Upper lobe of right lung (tissue), 1 donor: ENCODE measurements at regions not wholly inside any gene's neighbourhood (a gene's known extent, or its start where the extent isn't known, plus 50 kb on each side); places are given as distances from the start of the nearest gene placed in this dataset.

Source experiments
- ATAC-seq: fragments of 200-7000 bp; cut with Tn5 transposase; one replicate; pipeline ENCODE4 v1.9.1; 2020; ENCODE audit warnings: mild to moderate bottlenecking, moderate library complexity
- DNase-seq: peaks from one replicate; pipeline ENCODE4 v3.0.0-alpha.2; 2020
- H3K27ac ChIP-seq: fragments of 200-600 bp; one replicate; pipeline ENCODE4 v1.8.0; 2022
- H3K27me3 ChIP-seq: fragments of 200-600 bp; one replicate; pipeline ENCODE4 v1.8.0; 2022; ENCODE audit warnings: mild to moderate bottlenecking
- H3K36me3 ChIP-seq: fragments of 200-600 bp; one replicate; pipeline ENCODE4 v1.8.0; 2022
- H3K4me1 ChIP-seq: fragments of 200-600 bp; one replicate; pipeline ENCODE4 v1.8.0; 2022
- H3K4me3 ChIP-seq: fragments of 200-600 bp; one replicate; pipeline ENCODE4 v1.8.0; 2022; ENCODE audit warnings: mild to moderate bottlenecking
- H3K9me3 ChIP-seq: fragments of 200-600 bp; one replicate; pipeline ENCODE4 v1.8.0; 2022
- CTCF ChIP-seq: fragments of 200-600 bp; IDR thresholded peaks from one replicate; pipeline ENCODE4 v1.8.0; 2022; ENCODE audit warnings: antibody characterized with exemption
- intact Hi-C: fragments of 100-400 bp; cut with DNase I; formaldehyde crosslinking; loops from one replicate; pipeline ENCODE4 v1.11.0; 2022
- donor health status: DM: no; HTN: yes; CAD: no; lungs with severe emphysema.

DNA sequence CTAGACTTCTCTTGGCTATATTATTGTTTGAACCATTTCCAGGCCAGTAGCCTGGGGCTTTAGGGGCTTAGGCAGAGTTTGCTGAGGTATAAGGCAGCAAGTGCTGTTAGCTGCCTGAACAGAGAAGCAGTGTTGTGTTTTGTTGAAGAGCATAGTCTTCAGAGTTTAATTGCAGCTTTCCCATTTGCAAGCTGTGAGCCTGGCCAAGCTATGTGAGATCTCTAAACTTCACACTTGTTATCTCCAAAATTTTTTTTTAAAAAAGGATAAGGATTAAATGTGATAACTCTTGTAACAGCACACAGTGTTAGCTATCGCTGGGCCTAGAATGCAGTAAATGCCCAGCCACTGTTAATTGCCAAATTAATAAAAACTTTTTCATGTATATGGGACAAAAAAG, 782.4 kb downstream of the REEP3 start:
- Histone ChIP-seq H3K4me3 (no peak overlapping the region), H3K9me3 (no peaks in the 10 kb centered on the region), H3K27me3 (no peaks in the 10 kb centered on the region), H3K4me1 (no peaks in the 10 kb centered on the region), H3K36me3 (no peaks in the 10 kb centered on the region), H3K27ac (no peak overlapping the region)
- no peak for ATAC-seq
- intact Hi-C loops = no loop called here
- no peak for DNase-seq
- TF ChIP-seq CTCF = no peak

DNA sequence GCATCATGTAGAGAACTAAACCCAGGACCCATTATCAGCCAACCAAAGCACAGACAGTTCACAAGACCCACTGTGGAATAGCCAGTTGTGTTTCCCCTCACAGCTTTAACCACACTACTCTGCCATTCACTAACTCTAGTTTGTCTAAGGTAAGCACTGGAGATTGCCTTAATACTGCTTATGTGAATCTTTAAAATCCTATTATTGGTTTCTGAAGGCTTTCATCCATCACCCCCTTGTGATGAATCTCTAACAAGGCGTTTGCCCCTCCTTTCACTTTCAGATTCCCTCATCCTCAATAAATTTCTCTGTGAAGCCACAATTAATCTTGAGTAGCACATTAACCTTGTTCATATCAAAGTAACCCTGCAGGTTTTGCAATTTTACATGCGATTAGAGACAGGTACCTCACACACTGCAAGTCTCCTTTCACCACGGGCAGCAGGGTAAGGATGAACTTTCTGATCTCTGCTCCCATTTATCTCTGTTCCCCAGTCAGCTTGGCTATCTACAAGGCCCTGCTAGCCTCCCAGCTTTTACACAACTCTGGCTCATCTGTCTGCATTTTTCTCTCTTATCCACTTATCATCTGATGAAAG, 785.6 kb downstream of the REEP3 start:
- H3K4me1 ChIP-seq = no peaks in the 10 kb centered on the region
- H3K9me3 ChIP-seq = no peaks in the 10 kb centered on the region
- H3K27ac ChIP-seq = no peak overlapping the region
- no peak overlapping the region for H3K4me3 ChIP-seq
- DNase-seq = no peak
- no peaks in the 10 kb centered on the region for H3K27me3 ChIP-seq
- TF ChIP-seq CTCF = no peak
- intact Hi-C loops = no loop called here
- ATAC-seq = no peak
- no peaks in the 10 kb centered on the region for H3K36me3 ChIP-seq

DNA sequence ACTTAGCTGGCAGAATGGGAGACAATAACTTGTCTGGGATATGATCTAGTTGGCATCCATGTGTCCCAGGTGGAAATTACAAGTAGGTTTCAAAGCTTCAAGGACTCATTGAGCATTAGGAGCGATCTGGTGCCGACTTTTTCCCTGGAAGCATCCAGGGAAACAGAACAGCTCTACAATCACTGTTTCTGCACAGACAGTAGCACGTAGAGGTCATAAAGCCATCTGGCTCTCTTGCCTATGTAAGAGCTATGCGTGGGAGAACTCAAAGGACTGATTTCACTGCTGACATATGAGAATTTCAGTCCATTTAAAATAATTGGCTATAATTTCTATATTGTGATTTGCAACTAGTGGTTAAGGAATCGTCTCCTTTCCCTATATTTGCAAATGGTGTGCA, 791.7 kb downstream of the REEP3 start:
- TF ChIP-seq CTCF = no peak
- DNase-seq = no peak

DNA sequence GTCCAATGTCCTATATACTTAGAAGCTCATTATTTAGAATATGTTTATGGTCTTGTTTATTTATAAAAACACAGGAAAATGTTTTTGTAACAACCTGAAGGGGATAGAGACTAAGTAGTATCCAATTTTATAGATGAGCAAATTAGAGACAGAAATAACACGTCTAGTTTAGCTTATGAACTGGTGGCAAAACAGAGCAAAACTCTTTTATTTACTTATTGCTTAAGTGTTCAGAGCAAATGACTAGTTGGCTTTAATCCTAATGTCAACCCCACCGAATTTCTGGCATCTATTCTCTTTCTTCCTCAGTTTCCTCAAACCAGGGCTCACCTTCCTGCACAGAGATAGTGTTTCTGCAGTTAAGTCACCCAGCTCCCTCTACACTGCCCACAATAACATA, 792.8 kb downstream of the REEP3 start:
- no peak for ATAC-seq
- Histone ChIP-seq H3K27ac (no peak overlapping the region), H3K4me3 (no peak overlapping the region), H3K36me3 (no peaks in the 10 kb centered on the region), H3K4me1 (no peaks in the 10 kb centered on the region), H3K27me3 (no peaks in the 10 kb centered on the region), H3K9me3 (no peaks in the 10 kb centered on the region)
- intact Hi-C loops = no loop called here
- TF ChIP-seq CTCF = no peak
- no peak for DNase-seq

More for the DNA sequence above, 791.7 kb downstream of the REEP3 start:
- no peaks in the 10 kb centered on the region for H3K4me1 ChIP-seq
- H3K36me3 ChIP-seq = no peaks in the 10 kb centered on the region
- no peak overlapping the region for H3K4me3 ChIP-seq
- no peak for ATAC-seq
- intact Hi-C loops = no loop called here
- H3K27me3 ChIP-seq = no peaks in the 10 kb centered on the region
- no peaks in the 10 kb centered on the region for H3K9me3 ChIP-seq
- H3K27ac ChIP-seq = no peak overlapping the region

DNA sequence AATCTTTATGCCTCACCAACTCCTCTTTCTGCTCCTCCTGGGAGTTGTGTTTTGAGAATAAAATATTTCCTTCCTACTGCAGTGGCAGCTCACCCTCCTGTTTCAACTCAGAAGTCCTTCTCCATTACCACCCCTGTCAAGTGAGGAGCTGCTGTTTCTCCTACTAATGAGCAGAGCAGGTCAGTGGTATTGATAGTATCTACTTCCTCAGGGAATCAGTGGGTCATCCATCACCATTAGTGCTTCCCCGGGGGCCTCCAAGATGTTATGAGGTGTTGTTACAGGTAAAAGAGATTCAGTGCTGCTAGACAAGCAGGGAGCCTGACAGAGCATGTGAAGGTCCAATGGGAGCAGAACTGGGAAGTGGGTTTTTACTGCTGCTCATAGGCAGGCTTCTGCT, 795.2 kb downstream of the REEP3 start:
- H3K4me1 ChIP-seq = no peaks in the 10 kb centered on the region
- ATAC-seq (no peak), DNase-seq (no peak)
- no peak overlapping the region for H3K27ac ChIP-seq
- no peak for TF ChIP-seq CTCF
- no peaks in the 10 kb centered on the region for H3K9me3 ChIP-seq
- no peaks in the 10 kb centered on the region for H3K27me3 ChIP-seq
- intact Hi-C loops = no loop called here
- H3K4me3 ChIP-seq = no peak overlapping the region
- no peaks in the 10 kb centered on the region for H3K36me3 ChIP-seq

DNA sequence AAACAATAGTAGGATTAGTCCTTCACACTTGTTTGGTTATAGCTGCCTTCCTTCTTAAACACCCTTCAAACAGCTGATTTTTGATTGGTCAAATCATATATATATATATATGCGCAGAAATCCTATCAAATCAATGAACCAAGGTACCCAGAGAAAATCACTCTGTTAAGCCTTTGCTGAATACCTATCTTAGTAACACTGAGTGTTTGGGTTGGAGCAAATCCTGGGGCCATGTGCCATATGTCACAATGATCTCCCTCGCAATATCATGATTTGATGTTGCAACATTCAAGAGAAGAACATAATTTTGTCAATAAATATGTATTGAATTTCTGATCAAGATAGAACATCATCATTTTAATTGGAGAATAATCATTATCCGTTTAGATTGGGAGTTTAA, 795.6 kb downstream of the REEP3 start:
- ATAC-seq (no peak), DNase-seq (no peak)
- Histone ChIP-seq H3K36me3 (no peaks in the 10 kb centered on the region), H3K27ac (no peak overlapping the region), H3K9me3 (no peaks in the 10 kb centered on the region), H3K27me3 (no peaks in the 10 kb centered on the region), H3K4me3 (no peak overlapping the region), H3K4me1 (no peaks in the 10 kb centered on the region)
- TF ChIP-seq CTCF = no peak
- intact Hi-C loops = no loop called here
